HG03432 (cell line): ENCODE measurements at regions not wholly inside any gene's neighbourhood (a gene's known extent, or its start where the extent isn't known, plus 50 kb on each side); places are given as distances from the start of the nearest gene placed in this dataset.
"Not testable (repeated sequence)": the region's sequence is repeated elsewhere in the genome, so short reads cannot be mapped to it uniquely, and the experiment has no call there.

Experiments used
- ATAC-seq: cut with Tn5 transposase; IDR thresholded peaks from one replicate; pipeline ENCODE4 v1.9.1; 2021; ENCODE audit warnings: mild to moderate bottlenecking, moderate library complexity; ENCODE audit not compliant: unreplicated experiment

- no peak for ATAC-seq
Measured at GRCh38 chr2:56940054-56940453, 756.3 kb downstream of the CCDC85A start.

DNA sequence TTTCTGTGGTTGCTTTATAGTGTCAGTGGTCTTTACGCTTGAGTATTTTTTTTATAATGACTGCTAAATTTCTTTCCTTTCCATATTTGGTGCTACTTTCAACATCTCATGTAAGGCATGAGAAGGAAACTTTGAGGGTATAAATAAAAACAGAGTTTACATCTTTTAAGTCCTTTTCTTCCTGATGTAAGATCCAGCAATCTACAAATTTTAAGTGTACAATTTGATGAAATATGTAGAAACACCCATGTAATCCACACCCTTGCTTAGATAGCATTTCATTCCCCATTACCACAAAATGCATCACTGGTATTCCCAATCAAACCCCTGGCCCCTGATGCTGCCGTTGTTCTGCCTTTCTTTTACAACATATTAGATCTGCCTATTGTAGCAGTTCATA, 769.1 kb downstream of the CCDC85A start:
- no peak for ATAC-seq

- ATAC-seq, result no peak
Measured at GRCh38 chr2:56960581-56960980, 776.8 kb downstream of the CCDC85A start.

DNA sequence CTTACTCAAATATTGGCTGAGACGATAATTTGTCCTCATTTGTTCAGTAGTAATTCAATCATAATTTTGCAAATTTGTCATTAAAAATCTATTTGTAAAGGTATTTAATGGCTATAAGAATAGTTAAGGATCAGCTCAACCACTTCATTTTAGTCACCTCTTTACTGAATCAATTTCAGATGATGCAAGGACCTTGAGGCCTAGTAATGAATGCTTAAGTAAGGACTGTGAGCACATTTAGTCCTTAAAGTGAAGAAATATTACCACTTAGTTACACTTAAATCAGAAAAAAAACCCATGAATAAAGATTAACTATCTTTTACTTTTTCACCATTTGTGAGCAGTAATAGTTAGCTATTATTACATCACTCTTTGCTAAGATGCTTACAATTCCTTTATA, 778.9 kb downstream of the CCDC85A start:
- ATAC-seq, result no peak

DNA sequence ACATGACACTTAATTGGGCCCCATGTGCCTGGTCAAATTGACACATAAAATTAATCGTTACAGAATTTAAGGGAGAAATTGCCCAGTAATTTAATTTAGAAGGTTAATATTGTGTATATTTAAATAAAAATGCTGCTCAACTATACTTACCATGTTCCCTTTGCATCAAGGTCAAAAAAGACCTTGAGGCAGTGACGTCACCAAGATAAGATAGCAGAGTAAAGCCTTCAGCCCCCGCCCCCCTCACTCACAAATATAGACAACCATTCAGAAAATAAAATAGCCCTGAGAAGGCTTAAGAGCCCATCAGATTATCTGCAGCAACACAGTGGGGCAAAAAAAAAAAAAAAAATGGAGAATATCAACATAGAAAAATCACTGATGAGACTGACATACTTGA, 785.7 kb downstream of the CCDC85A start:
- ATAC-seq, result no peak

- ATAC-seq, result no peak
Measured at GRCh38 chr2:56971383-56971974, 787.7 kb downstream of the CCDC85A start.

DNA sequence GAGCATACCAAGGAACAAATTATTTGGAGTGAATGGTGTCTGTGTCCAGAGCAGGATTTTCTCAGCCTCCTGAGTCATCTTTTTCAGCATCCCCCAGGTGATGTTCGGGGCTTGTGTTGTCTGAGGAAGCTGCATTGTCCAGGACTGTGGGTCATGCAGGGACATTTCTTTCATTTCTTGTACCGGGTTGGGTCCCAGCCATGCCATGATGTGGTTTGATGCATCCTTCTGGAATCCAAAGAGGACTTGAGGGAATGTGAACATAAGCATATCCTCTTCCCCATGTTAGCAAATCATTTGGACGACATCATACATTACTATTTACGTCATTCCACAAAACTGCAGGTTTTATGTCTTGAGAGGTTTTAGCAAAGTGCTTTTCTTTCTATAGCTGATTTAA, 797.8 kb downstream of the CCDC85A start:
- ATAC-seq, result no peak

DNA sequence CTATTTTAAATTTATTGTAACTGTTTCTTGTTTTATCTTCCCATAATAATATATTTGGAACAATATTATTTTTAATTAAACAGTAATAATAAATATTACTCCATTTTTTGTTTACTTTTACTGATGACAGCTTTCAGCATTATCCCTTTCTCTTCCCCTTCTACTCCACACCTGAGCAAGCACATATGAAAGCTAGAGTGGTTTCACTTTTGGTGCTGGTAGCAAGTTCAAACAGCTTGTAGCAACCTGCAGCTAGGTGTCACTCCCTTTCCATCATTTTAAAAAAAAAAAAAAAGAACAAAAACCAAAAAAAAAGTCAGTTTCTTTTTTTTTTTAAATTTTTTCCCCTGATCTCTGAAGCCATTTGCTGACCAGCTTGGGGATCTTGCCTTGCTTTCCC, 801.8 kb downstream of the CCDC85A start:
- ATAC-seq, result peak; percentile 87

DNA sequence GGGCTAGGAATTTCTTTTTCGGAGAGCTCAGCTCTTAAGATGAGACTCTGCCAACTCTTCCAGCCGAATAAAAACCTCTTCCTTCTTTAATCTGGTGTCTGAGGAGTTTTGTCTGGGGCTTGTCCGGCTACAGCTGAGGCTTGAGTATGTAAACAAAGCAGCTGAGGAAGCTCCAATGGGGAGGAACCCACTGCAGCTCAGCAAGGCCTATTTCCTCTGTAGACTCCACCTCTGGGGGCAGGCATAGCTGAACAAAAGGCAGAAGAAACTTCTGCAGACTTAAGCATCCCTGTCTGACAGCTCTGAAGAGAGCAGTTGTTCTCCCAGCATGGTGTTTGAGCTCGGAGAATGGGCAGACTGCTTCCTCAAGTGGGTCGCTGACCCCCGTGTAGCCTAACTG, 838.7 kb downstream of the CCDC85A start:
- ATAC-seq, result no peak

GRCh38 chr2:57044931-57045635, 861.3 kb downstream of the CCDC85A start:
- no peak for ATAC-seq

DNA sequence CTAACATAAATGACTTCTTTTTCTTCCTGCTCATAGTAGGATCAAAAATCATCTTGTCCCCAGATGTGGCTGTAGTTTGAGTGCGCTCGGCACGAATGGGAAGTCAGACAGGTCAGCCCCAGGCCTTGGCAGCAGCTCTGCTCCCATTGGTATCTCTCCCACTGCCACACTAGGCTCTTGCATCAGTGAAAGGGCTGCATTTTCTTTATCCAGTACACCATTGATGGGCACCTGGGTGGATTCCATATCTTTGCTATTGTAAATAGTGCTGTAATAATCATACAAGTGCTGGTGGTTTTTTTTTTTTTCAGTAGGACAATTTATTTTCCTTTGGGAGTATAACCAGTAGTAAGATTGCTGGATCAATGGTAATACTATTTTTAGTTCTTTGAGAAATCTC, 865.5 kb downstream of the CCDC85A start:
- no peak for ATAC-seq

DNA sequence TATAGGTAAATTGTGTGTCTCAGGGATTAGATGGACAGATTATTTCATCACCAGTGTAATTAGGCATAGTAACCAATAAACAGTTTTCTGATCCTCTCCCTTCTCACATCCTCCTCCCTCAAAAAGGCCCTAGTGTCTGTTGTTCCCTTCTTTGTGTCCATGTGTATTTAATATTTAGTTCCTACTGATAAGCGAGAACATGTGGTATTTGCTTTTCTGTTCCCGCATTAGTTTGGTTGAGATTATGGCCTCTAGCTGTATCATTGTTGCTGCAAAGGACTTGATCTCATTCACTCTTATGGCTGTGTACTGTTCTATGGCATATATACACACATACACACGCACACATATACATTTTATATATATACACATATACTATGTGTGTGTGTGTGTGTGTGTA, 866.2 kb downstream of the CCDC85A start:
- ATAC-seq, result no peak

- not testable (repeated sequence) for ATAC-seq
Measured at GRCh38 chr2:57066301-57066700, 882.5 kb downstream of the CCDC85A start.

GRCh38 chr2:57075226-57075625, 891.4 kb downstream of the CCDC85A start:
- ATAC-seq, result no peak

- ATAC-seq, result no peak
Measured at GRCh38 chr2:57080035-57080434, 896.2 kb downstream of the CCDC85A start.

- no peak for ATAC-seq
Measured at GRCh38 chr2:57084697-57085281, 901.0 kb downstream of the CCDC85A start.

- no peak for ATAC-seq
Measured at GRCh38 chr2:57093020-57093419, 909.2 kb downstream of the CCDC85A start.

DNA sequence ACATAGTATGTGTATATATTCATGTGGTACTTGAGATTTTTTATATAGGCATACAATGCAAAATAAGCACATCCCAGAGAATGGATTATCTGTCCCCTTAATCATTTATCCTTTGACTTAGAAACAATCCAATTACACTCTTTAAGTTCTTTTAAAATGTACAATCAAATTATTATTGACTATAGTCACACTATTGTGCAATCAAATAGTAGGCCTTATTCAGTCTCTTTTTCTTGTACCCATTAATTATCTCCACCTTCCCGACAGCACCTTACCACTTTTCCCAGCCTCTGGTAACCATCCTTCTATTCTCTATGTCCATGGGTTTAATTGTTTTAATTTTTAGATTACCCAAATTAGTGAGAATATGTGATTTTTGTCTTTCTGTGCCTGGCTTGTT, 914.1 kb downstream of the CCDC85A start:
- ATAC-seq, result no peak

DNA sequence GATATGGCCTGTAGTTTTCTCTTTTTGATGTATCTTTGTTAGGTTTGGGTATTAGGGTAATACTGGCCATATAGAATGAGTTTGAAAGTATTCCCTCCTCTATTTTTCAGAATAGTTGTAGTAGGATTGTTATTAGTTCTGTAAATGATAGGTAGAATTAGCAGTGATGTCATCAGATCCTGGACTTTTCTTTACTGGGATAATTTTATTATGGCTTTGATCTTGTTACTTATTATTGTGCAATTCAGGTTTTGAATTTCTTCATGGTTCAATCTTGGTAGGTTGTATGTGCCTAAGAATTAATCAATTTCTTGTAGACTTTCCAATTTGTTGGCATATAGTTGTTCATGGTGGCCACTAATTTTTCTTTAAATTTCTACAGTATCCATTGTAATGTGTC, 916.6 kb downstream of the CCDC85A start:
- ATAC-seq, result no peak

DNA sequence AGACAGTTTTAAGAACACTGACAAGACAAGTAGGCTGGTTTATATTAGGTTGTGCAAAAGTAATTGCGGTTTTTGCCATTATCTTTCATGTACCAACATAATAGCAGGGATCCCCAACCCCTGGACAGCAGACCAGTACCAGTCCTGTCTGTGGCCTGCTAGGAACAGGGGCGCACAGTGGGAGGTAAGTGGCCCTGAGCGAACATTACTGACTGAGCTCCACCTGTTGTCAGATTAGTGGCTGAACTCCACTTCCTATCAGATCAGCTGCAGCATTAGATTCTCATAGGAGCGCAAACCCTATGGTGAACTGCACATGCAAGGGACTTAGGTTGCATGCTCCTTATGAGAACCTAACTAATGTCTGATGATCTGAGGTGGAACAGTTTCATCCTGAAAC, 921.9 kb downstream of the CCDC85A start:
- no peak for ATAC-seq

DNA sequence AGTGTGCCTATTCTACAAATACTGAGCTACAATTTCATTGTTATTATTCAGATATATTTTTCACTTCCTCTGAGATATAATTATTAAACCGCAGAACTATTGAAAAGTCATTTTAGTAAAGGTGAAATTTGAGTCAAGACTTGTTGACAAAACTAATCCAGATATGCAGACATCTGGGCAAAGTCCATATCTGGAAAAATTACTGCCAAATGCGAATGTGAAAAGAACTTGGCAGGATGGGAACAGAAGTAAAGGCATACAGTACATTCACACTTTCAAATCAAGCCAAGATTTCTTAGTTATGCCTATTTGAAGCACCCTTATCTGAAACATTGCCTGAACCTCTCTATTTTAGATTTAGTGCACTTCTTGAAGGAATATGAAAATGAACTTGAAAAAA, 923.6 kb downstream of the CCDC85A start:
- no peak for ATAC-seq

GRCh38 chr2:57111531-57111930, 927.7 kb downstream of the CCDC85A start:
- ATAC-seq, result no peak

DNA sequence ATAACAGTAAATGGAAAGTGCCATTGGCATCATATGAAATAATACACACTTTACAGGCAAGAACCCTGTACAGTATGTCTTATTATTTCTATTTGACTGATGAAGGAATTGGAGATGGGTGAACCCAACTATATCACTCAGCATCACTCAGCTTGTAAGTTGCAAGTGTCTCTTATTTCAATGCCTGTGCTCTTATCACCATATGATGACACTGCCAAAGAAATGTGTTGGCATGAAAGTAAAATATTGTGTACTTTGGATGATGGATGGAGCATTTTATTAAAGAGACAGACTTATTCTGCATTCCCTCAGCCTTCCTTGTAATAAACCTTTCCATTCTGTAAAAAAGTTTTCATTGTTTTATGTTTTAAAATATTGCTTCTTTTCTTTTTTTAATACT, 927.5 kb upstream of the VRK2 start:
- ATAC-seq, result no peak
